Neuronal stem cell (in vitro differentiated cells): ENCODE measurements at regions not wholly inside any gene's neighbourhood (a gene's known extent, or its start where the extent isn't known, plus 50 kb on each side); places are given as distances from the start of the nearest gene placed in this dataset.

Experiments used
- DNase-seq: peaks from one replicate; pipeline ENCODE4 v3.0.0-alpha.2; 2013; ENCODE audit warnings: low spot score
- H2AFZ ChIP-seq: one replicate; pipeline ENCODE4 v1.6.1; 2013; ENCODE audit warnings: mild to moderate bottlenecking, low read length, inconsistent platforms
- H2AK5ac ChIP-seq: 2 replicates; pipeline ENCODE4 v1.6.1; 2013; ENCODE audit warnings: low read depth, mild to moderate bottlenecking, inconsistent platforms, low read length, moderate library complexity, mixed read lengths
- H2BK120ac ChIP-seq: 2 replicates; pipeline ENCODE4 v1.6.1; 2013; ENCODE audit warnings: low read depth, mild to moderate bottlenecking, inconsistent platforms, low read length, moderate library complexity, mixed read lengths
- H2BK12ac ChIP-seq: one replicate; pipeline ENCODE4 v1.6.1; 2013; ENCODE audit warnings: low read length, inconsistent platforms
- H2BK15ac ChIP-seq: 2 replicates; pipeline ENCODE4 v1.6.1; 2013; ENCODE audit warnings: mild to moderate bottlenecking, low read length, inconsistent platforms, mixed read lengths
- H2BK5ac ChIP-seq: one replicate; pipeline ENCODE4 v1.6.1; 2013; ENCODE audit warnings: inconsistent platforms, mild to moderate bottlenecking, low read length, moderate library complexity
- H3K14ac ChIP-seq: one replicate; pipeline ENCODE4 v1.6.1; 2013; ENCODE audit warnings: low read length, inconsistent platforms
- H3K18ac ChIP-seq: 2 replicates; pipeline ENCODE4 v1.6.1; 2013; ENCODE audit warnings: low read length, inconsistent platforms
- H3K23ac ChIP-seq: 2 replicates; pipeline ENCODE4 v1.6.1; 2013; ENCODE audit warnings: low read depth, mild to moderate bottlenecking, mixed read lengths, low read length, inconsistent platforms; ENCODE audit not compliant: poor library complexity
- H3K27ac ChIP-seq: replicated peaks from 3 replicates; pipeline ENCODE4 v1.5.1; 2013; ENCODE audit warnings: low read length, inconsistent platforms
- H3K27me3 ChIP-seq, 3 experiments: 2 replicates each; pipeline ENCODE4 v1.6.1; 2013; ENCODE audit warnings: low read length in 3 of 3, mild to moderate bottlenecking in 2 of 3, inconsistent platforms in 1 of 3, low read depth in 1 of 3, mixed read lengths in 1 of 3, moderate library complexity in 1 of 3; ENCODE audit not compliant: control insufficient read depth in 3 of 3, insufficient read depth in 3 of 3
- H3K36me3 ChIP-seq, 2 donors: replicated peaks in 1 of 2; 2 replicates each; pipeline ENCODE4 v1.6.1; 2013; ENCODE audit warnings: low read length in 2 of 2; ENCODE audit not compliant: control insufficient read depth in 2 of 2, insufficient read depth in 2 of 2
- H3K4ac ChIP-seq: 2 replicates; pipeline ENCODE4 v1.6.1; 2013; ENCODE audit warnings: inconsistent platforms, mild to moderate bottlenecking, low read length, moderate library complexity
- H3K4me1 ChIP-seq, 2 donors: 1 replicate in 1 of 2; 2 replicates in 1 of 2; pipeline ENCODE4 v1.6.1; 2013; ENCODE audit warnings: low read length in 2 of 2, low read depth in 1 of 2; ENCODE audit not compliant: control insufficient read depth in 2 of 2, insufficient read depth in 1 of 2
- H3K4me2 ChIP-seq: one replicate; pipeline ENCODE4 v1.6.1; 2013; ENCODE audit warnings: mild to moderate bottlenecking, low read length, inconsistent platforms; ENCODE audit not compliant: insufficient read depth, poor library complexity, severe bottlenecking
- H3K4me3 ChIP-seq, 2 donors: 2 replicates each; pipeline ENCODE4 v1.5.1; 2013; ENCODE audit warnings: low read length in 2 of 2, mild to moderate bottlenecking in 2 of 2, inconsistent platforms in 1 of 2, moderate library complexity in 1 of 2
- H3K79me1 ChIP-seq: one replicate; pipeline ENCODE4 v1.6.1; 2013; ENCODE audit warnings: low read depth, mild to moderate bottlenecking, inconsistent platforms, low read length, moderate library complexity
- H3K9ac ChIP-seq: one replicate; pipeline ENCODE4 v1.6.1; 2013; ENCODE audit warnings: mild to moderate bottlenecking, low read depth, low read length, inconsistent platforms; ENCODE audit not compliant: poor library complexity
- H3K9me3 ChIP-seq, 2 donors: replicated peaks in 1 of 2; 2 replicates each; pipeline versions ENCODE3 to v1.6.1; 2013; ENCODE audit warnings: low read length in 2 of 2, mild to moderate bottlenecking in 2 of 2, inconsistent platforms in 1 of 2, low read depth in 1 of 2, mixed read lengths in 1 of 2, moderate library complexity in 1 of 2; ENCODE audit not compliant: control insufficient read depth in 2 of 2, insufficient read depth in 1 of 2
- H4K8ac ChIP-seq: one replicate; pipeline ENCODE4 v1.6.1; 2013; ENCODE audit warnings: low read depth, mild to moderate bottlenecking, inconsistent platforms, low read length, moderate library complexity
- H4K91ac ChIP-seq: one replicate; pipeline ENCODE4 v1.6.1; 2013; ENCODE audit warnings: low read length, low read depth, mild to moderate bottlenecking, inconsistent platforms; ENCODE audit not compliant: poor library complexity
- WGBS, 2 donors: extraction: QIAGEN DNeasy Blood & Tissue Kit; methylation state at CpG; one replicate each; pipeline ENCODE4 v1.1.7; 2013; ENCODE audit warnings: missing lambda C conversion rate in 2 of 2, mixed read lengths in 1 of 2; ENCODE audit not compliant: insufficient read length in 2 of 2, insufficient replicate concordance in 1 of 2; ENCODE audit errors: extremely low coverage in 2 of 2; 5-methylcytosine and 5-hydroxymethylcytosine counted together

- H2BK120ac ChIP-seq = no peak overlapping the region
- H3K23ac ChIP-seq = no peak overlapping the region
- no peak overlapping the region for H3K18ac ChIP-seq
- H3K27me3 ChIP-seq = no peaks in the 10 kb centered on the region
- no peak overlapping the region for H3K9ac ChIP-seq
- H2BK5ac ChIP-seq = no peak overlapping the region
- H3K4me2 ChIP-seq = no peak overlapping the region
- H4K91ac ChIP-seq = no peak overlapping the region
- no peaks in the 10 kb centered on the region for H3K79me1 ChIP-seq
- H3K4me1 ChIP-seq = peaks cover 0 to 1% of the 10 kb centered on the region in 2 donors
- H3K36me3 ChIP-seq = peaks cover 0 to 2% of the 10 kb centered on the region in 2 donors
- no peak overlapping the region for H4K8ac ChIP-seq
- H3K27ac ChIP-seq = no peak overlapping the region
- no peak overlapping the region for H2BK15ac ChIP-seq
- H2AK5ac ChIP-seq = no peak overlapping the region
- no peak overlapping the region for H3K14ac ChIP-seq
- H3K4me3 ChIP-seq = no peak overlapping the region
- no peak overlapping the region for H3K4ac ChIP-seq
- no peaks in the 10 kb centered on the region for H3K9me3 ChIP-seq
- no peak overlapping the region for H2AFZ ChIP-seq
- H2BK12ac ChIP-seq = no peak overlapping the region
- no CpG with 5 or more reads among the region's 7 CpGs for WGBS, 2 donors
- DNase-seq = no peak
Observed at GRCh38 chr17:72400488-72400827, 279.6 kb downstream of the SOX9 start.

GRCh38 chr17:72400863-72401262, 280.0 kb downstream of the SOX9 start:
- no peaks in the 10 kb centered on the region for H3K79me1 ChIP-seq
- H3K18ac ChIP-seq = no peak overlapping the region
- peaks cover 0 to 2% of the 10 kb centered on the region in 2 donors for H3K36me3 ChIP-seq
- no peaks in the 10 kb centered on the region for H3K27me3 ChIP-seq
- H2AK5ac ChIP-seq = no peak overlapping the region
- no peak overlapping the region for H2BK5ac ChIP-seq
- H3K4me3 ChIP-seq = no peak overlapping the region
- no peak overlapping the region for H2BK120ac ChIP-seq
- H3K9ac ChIP-seq = no peak overlapping the region
- H2BK15ac ChIP-seq = no peak overlapping the region
- no peak overlapping the region for H4K8ac ChIP-seq
- no peak overlapping the region for H2BK12ac ChIP-seq
- DNase-seq = no peak
- H3K4me1 ChIP-seq = peaks cover 0 to 1% of the 10 kb centered on the region in 2 donors
- H3K4me2 ChIP-seq = no peak overlapping the region
- H3K14ac ChIP-seq = no peak overlapping the region
- H3K27ac ChIP-seq = no peak overlapping the region
- H2AFZ ChIP-seq = no peak overlapping the region
- H3K23ac ChIP-seq = no peak overlapping the region
- H3K4ac ChIP-seq = no peak overlapping the region
- no peaks in the 10 kb centered on the region for H3K9me3 ChIP-seq
- H4K91ac ChIP-seq = no peak overlapping the region
- WGBS, 2 donors = no CpG with 5 or more reads among the region's 3 CpGs

- peaks cover 0 to 1% of the 10 kb centered on the region in 2 donors for H3K4me1 ChIP-seq
- H3K9me3 ChIP-seq = no peaks in the 10 kb centered on the region
- H3K23ac ChIP-seq = no peak overlapping the region
- H4K8ac ChIP-seq = no peak overlapping the region
- H3K9ac ChIP-seq = no peak overlapping the region
- no peak overlapping the region for H3K4ac ChIP-seq
- H2AFZ ChIP-seq = no peak overlapping the region
- no peak overlapping the region for H4K91ac ChIP-seq
- H3K4me3 ChIP-seq = no peak overlapping the region
- H2BK120ac ChIP-seq = no peak overlapping the region
- no peak overlapping the region for H3K4me2 ChIP-seq
- WGBS, 2 donors = no CpG with 5 or more reads among the region's 5 CpGs
- no peak for DNase-seq
- no peak overlapping the region for H2AK5ac ChIP-seq
- H3K27me3 ChIP-seq = no peaks in the 10 kb centered on the region
- H2BK12ac ChIP-seq = no peak overlapping the region
- H2BK5ac ChIP-seq = no peak overlapping the region
- no peak overlapping the region for H3K27ac ChIP-seq
- H2BK15ac ChIP-seq = no peak overlapping the region
- no peaks in the 10 kb centered on the region for H3K79me1 ChIP-seq
- H3K36me3 ChIP-seq = peaks cover 0 to 2% of the 10 kb centered on the region in 2 donors
- H3K18ac ChIP-seq = no peak overlapping the region
- no peak overlapping the region for H3K14ac ChIP-seq
Observed at GRCh38 chr17:72401883-72402726, 281.3 kb downstream of the SOX9 start.

GRCh38 chr17:72402727-72403210, 281.9 kb downstream of the SOX9 start:
- no CpG with 5 or more reads among the region's 5 CpGs for WGBS, 2 donors

More at GRCh38 chr17:72402727-72403210, 281.9 kb downstream of the SOX9 start:
- Histone ChIP-seq H2AK5ac (no peak overlapping the region), H3K18ac (no peak overlapping the region), H4K8ac (no peak overlapping the region), H2AFZ (no peak overlapping the region), H4K91ac (no peak overlapping the region), H3K14ac (no peak overlapping the region), H3K4me1 (peaks cover 1 to 6% of the 10 kb centered on the region in 2 donors), H3K23ac (no peak overlapping the region), H2BK120ac (no peak overlapping the region), H3K27ac (no peak overlapping the region), H2BK15ac (no peak overlapping the region), H3K9ac (no peak overlapping the region), H3K36me3 (peaks cover 0 to 2% of the 10 kb centered on the region in 2 donors), H2BK12ac (no peak overlapping the region), H3K27me3 (no peaks in the 10 kb centered on the region), H3K4me3 (no peak overlapping the region), H3K4me2 (no peak overlapping the region), H3K79me1 (no peaks in the 10 kb centered on the region), H3K4ac (no peak overlapping the region), H2BK5ac (no peak overlapping the region), H3K9me3 (no peaks in the 10 kb centered on the region)
- no peak for DNase-seq
